Heart left ventricle (tissue), 13 donors: ENCODE measurements at regions not wholly inside any gene's neighbourhood (a gene's known extent, or its start where the extent isn't known, plus 50 kb on each side); places are given as distances from the start of the nearest gene placed in this dataset.

Experiments used
- CTCF ChIP-seq, 12 donors: fragments of 200-600 bp; sonication (generic) in 4 of 12; IDR thresholded peaks; one replicate each; pipeline versions ENCODE4 v1.5.0 to v1.8.0; 2018 to 2022; ENCODE audit warnings: antibody characterized with exemption in 12 of 12, mild to moderate bottlenecking in 5 of 12
- POLR2A ChIP-seq, 2 donors: fragments of 450-650 bp; IDR thresholded peaks; one replicate each; pipeline ENCODE4 v1.6.1; 2017; ENCODE audit warnings: antibody characterized with exemption in 2 of 2, mild to moderate bottlenecking in 2 of 2, moderate library complexity in 2 of 2
- donor health status: ischemic (EF 13 %, LVEDD 7.1; RV severe dilation, severe dysfunction).
- donor health status: DM: no; HTN: yes; CAD: no.
- donor health status: DM: no; HTN: no; CAD: no.
- donor health status: ischemic (EF 25% LVEDD 6.9; RV normal size, moderate dysfunction).
- donor health status: ischemic (EF 25% LVEDD 5.7; RV mildly dilated, moderate dysfunction).
- donor health status: ischemic (EF 35%, LVEDD 5.7; RV mildly dilated, moderate dysfunction).
- donor health status: nonischemic (EF 11% LVEDD 7.7; RV severe dilation, severe dysfunction).
- donor health status: DM: yes; HTN: yes; CAD: no.
- donor health status: PGD.
- donor health status: ischemic (EF 29% LVEDD 5.4; RV normal size, mild dysfunction).
- donor health status: nonischemic (EF 23%, LVEDD 6.1; RV moderate dilation, normal function).

- TF ChIP-seq CTCF (IDR thresholded peaks at IDR 0.05): no peak
- no peak for TF ChIP-seq POLR2A (IDR thresholded peaks at IDR 0.05)
These were observed 66.5 kb upstream of the NPAS2 start for GRCh38 chr2:100753444-100753843.
